HCT116 (cell line): ENCODE measurements at regions not wholly inside any gene's neighbourhood (a gene's known extent, or its start where the extent isn't known, plus 50 kb on each side); places are given as distances from the start of the nearest gene placed in this dataset.

Experiments used
- ATAC-seq: fragments of 200-7000 bp; cut with Tn5 transposase; 2 replicates; pipeline ENCODE4 v1.9.1; 2020; ENCODE audit warnings: mild to moderate bottlenecking, moderate library complexity
- BruUV-seq: library from RNA; stranded (reverse); fragments of 400-500 nt; replicated peaks from 2 replicates; lab custom pipeline; 2021; lab: Mats Ljungman, UMichigan
- CTCF ChIA-PET: fragments of 300-600 bp; sonication (Branson Sonifier 250); formaldehyde crosslinking; loops from one replicate; lab custom pipeline; 2021; ENCODE audit warnings: antibody characterized with exemption; lab: Charles Lee
- POLR2A ChIA-PET: fragments of 300-600, 350-600 bp; sonication (Branson Sonifier 250); formaldehyde crosslinking; loops from one replicate; lab custom pipeline; 2021; ENCODE audit warnings: antibody characterized with exemption; lab: Charles Lee
- RAD21 ChIA-PET, 2 experiments: fragments of 300-600 bp; sonication (Branson Sonifier 250); formaldehyde crosslinking; loops; one replicate each; lab custom pipeline; 2023; ENCODE audit warnings: low total read pairs in 2 of 2; ENCODE audit not compliant: uncharacterized antibody in 2 of 2, unreplicated experiment in 2 of 2, low non-redundant PET in 1 of 2; lab: Charles Lee
- DNase-seq: peaks from one replicate; pipeline ENCODE4 v3.0.0-alpha.2; 2010; ENCODE audit warnings: low read depth, low spot score
- H2AFZ ChIP-seq: fragments of 200-600 bp; shearing (Covaris generic), sonication (generic); 2 replicates; pipeline ENCODE4 v1.6.1; 2017; ENCODE audit warnings: low read depth, mixed run types, mixed read lengths, antibody characterized with exemption, low read length; ENCODE audit not compliant: poor library complexity, severe bottlenecking
- H3K27ac ChIP-seq: 2 replicates; pipeline ENCODE4 v1.5.1; 2012; ENCODE audit warnings: low read depth, low read length
- H3K27me3 ChIP-seq: fragments of 200-600 bp; sonication (generic); 2 replicates; pipeline ENCODE4 v1.6.1; 2016; ENCODE audit warnings: mixed run types, low read length, mixed read lengths; ENCODE audit not compliant: insufficient read depth
- H3K36me3 ChIP-seq, 2 experiments: fragments of 200-500 bp in 1 of 2; fragments of 200-600 bp in 1 of 2; sonication (Bioruptor generic) in 1 of 2; sonication (generic) in 1 of 2; 2 replicates each; pipeline versions ENCODE4 v1.5.1 to v1.6.1; 2014 to 2016; ENCODE audit warnings: low read length in 2 of 2, inconsistent platforms in 1 of 2, mixed read lengths in 1 of 2, mixed run types in 1 of 2; ENCODE audit not compliant: insufficient read depth in 2 of 2, control insufficient read depth in 1 of 2
- H3K4me1 ChIP-seq, 2 experiments: fragments of 200-600 bp in 1 of 2; sonication (generic) in 1 of 2; 2 replicates each; pipeline versions ENCODE4 v1.5.1 to v1.6.1; 2012 to 2017; ENCODE audit warnings: low read length in 2 of 2, inconsistent platforms in 1 of 2, mild to moderate bottlenecking in 1 of 2, mixed read lengths in 1 of 2, mixed run types in 1 of 2, moderate library complexity in 1 of 2; ENCODE audit not compliant: insufficient read depth in 2 of 2, control insufficient read depth in 1 of 2
- H3K4me2 ChIP-seq: fragments of 200-600 bp; sonication (generic); 2 replicates; pipeline ENCODE4 v1.6.1; 2017; ENCODE audit warnings: mixed run types, low read length, mixed read lengths
- H3K4me3 ChIP-seq, 2 experiments: fragments of 200-600 bp in 1 of 2; sonication (generic) in 1 of 2; replicated peaks in 1 of 2; 2 replicates each; pipeline ENCODE4 v1.5.1; 2011 to 2016; ENCODE audit warnings: low read length in 2 of 2, control low read depth in 1 of 2, low read depth in 1 of 2, mild to moderate bottlenecking in 1 of 2, mixed read lengths in 1 of 2, mixed run types in 1 of 2
- H3K79me2 ChIP-seq: fragments of 200-600 bp; sonication (generic); 2 replicates; pipeline ENCODE4 v1.6.1; 2017; ENCODE audit warnings: mild to moderate bottlenecking, mixed run types, low read length, moderate library complexity, mixed read lengths; ENCODE audit not compliant: insufficient read depth
- H3K9ac ChIP-seq: fragments of 200-600 bp; sonication (generic); 2 replicates; pipeline ENCODE4 v1.6.1; 2016; ENCODE audit warnings: low read length, mixed read lengths
- H3K9me2 ChIP-seq: fragments of 200-600 bp; sonication (generic), shearing (Covaris generic); 2 replicates; pipeline ENCODE4 v1.6.1; 2017; ENCODE audit warnings: mixed run types, mild to moderate bottlenecking, moderate library complexity; ENCODE audit not compliant: insufficient read depth
- H3K9me3 ChIP-seq, 2 experiments: fragments of 200-500 bp in 1 of 2; fragments of 200-600 bp in 1 of 2; sonication (Bioruptor generic) in 1 of 2; sonication (generic) in 1 of 2; 2 replicates each; pipeline ENCODE4 v1.6.1; 2014 to 2017; ENCODE audit warnings: low read length in 2 of 2, mixed read lengths in 2 of 2, inconsistent platforms in 1 of 2, low read depth in 1 of 2, mild to moderate bottlenecking in 1 of 2, mixed run types in 1 of 2, moderate library complexity in 1 of 2; ENCODE audit not compliant: control insufficient read depth in 1 of 2, insufficient read depth in 1 of 2
- H4K20me1 ChIP-seq: fragments of 200-600 bp; sonication (generic), shearing (Covaris generic); 2 replicates; pipeline ENCODE4 v1.6.1; 2017; ENCODE audit warnings: mixed run types, mild to moderate bottlenecking, moderate library complexity; ENCODE audit not compliant: insufficient read depth
- CBX3 ChIP-seq: IDR thresholded peaks from 2 replicates; pipeline ENCODE4 v1.6.1; 2012; ENCODE audit warnings: low read depth
- CEBPB ChIP-seq: IDR thresholded peaks from 2 replicates; pipeline ENCODE4 v1.6.1; 2012; ENCODE audit warnings: low read depth
- EGR1 ChIP-seq: IDR thresholded peaks from 2 replicates; pipeline ENCODE4 v1.6.1; 2012; ENCODE audit warnings: low read depth
- EZH2 ChIP-seq: fragments of 200-600 bp; sonication (generic); IDR thresholded peaks from 2 replicates; pipeline ENCODE4 v1.6.1; 2017; ENCODE audit warnings: antibody characterized with exemption, mixed run types
- EZH2phosphoT487 ChIP-seq: fragments of 200-600 bp; IDR thresholded peaks from 2 replicates; pipeline ENCODE4 v1.6.1; 2018; ENCODE audit warnings: antibody characterized with exemption, borderline replicate concordance
- FOSL1 ChIP-seq: IDR thresholded peaks from 2 replicates; pipeline ENCODE4 v1.6.1; 2012; ENCODE audit warnings: low read depth
- JUND ChIP-seq: IDR thresholded peaks from 2 replicates; pipeline ENCODE4 v1.6.1; 2012
- POLR2A ChIP-seq: IDR thresholded peaks from 2 replicates; pipeline ENCODE4 v1.7.0; 2011; ENCODE audit warnings: borderline replicate concordance; ENCODE audit not compliant: insufficient read depth, insufficient read length; ENCODE audit errors: extremely low read depth
- POLR2AphosphoS5 ChIP-seq: IDR thresholded peaks from 2 replicates; pipeline ENCODE4 v1.6.1; 2011; ENCODE audit warnings: mild to moderate bottlenecking, low read depth, low read length, moderate library complexity
- SIN3A ChIP-seq: IDR thresholded peaks from 2 replicates; pipeline ENCODE4 v1.6.1; 2012; ENCODE audit warnings: low read depth
- SP1 ChIP-seq: IDR thresholded peaks from 2 replicates; pipeline ENCODE4 v1.6.1; 2012; ENCODE audit warnings: low read depth
- TCF7L2 ChIP-seq: IDR thresholded peaks from 2 replicates; pipeline ENCODE4 v1.7.0; 2011; ENCODE audit warnings: borderline replicate concordance, inconsistent platforms; ENCODE audit not compliant: insufficient read depth, insufficient read length; ENCODE audit errors: extremely low read depth
- YY1 ChIP-seq: IDR thresholded peaks from 2 replicates; pipeline ENCODE4 v1.6.1; 2011; ENCODE audit warnings: low read length, low read depth, moderate library complexity, mild to moderate bottlenecking; ENCODE audit not compliant: insufficient replicate concordance; ENCODE audit errors: extremely low read depth
- ZFX ChIP-seq: fragments of 450-650 bp; IDR thresholded peaks from 2 replicates; pipeline ENCODE4 v1.6.1; 2017
- ZNF274 ChIP-seq: fragments of 200-500 bp; sonication (Bioruptor generic); IDR thresholded peaks from 2 replicates; pipeline ENCODE4 v1.6.1; 2014; ENCODE audit warnings: mild to moderate bottlenecking, low read depth, low read length, inconsistent platforms
- intact Hi-C: fragments of 100-400 bp; cut with micrococcal nuclease; formaldehyde crosslinking; loops from 2 replicates; pipeline ENCODE4 v1.10.0; 2022
- TF ChIP-seq, protein P1 (sequence below): IDR thresholded peaks from 2 replicates; pipeline ENCODE4 v1.6.1; 2011; ENCODE audit warnings: mild to moderate bottlenecking, low read length, moderate library complexity; ENCODE audit not compliant: insufficient replicate concordance; ENCODE audit errors: extremely low read depth
- TF ChIP-seq, protein P2 (sequence below), 3 experiments: fragments of 200-600 bp in 1 of 3; sonication (generic) in 1 of 3; IDR thresholded peaks in 2 of 3; conservative IDR thresholded peaks in 1 of 3; 2 replicates each; pipeline ENCODE4 v1.5.1; 2012 to 2017; ENCODE audit warnings: low read depth in 2 of 3, low read length in 2 of 3, antibody characterized with exemption in 1 of 3, borderline replicate concordance in 1 of 3, control low read depth in 1 of 3, mild to moderate bottlenecking in 1 of 3, mixed read lengths in 1 of 3, mixed run types in 1 of 3, moderate library complexity in 1 of 3; ENCODE audit not compliant: insufficient read depth in 1 of 3
- TF ChIP-seq, protein P3 (sequence below): IDR thresholded peaks from 2 replicates; pipeline ENCODE4 v1.6.1; 2012
- TF ChIP-seq, protein P4 (sequence below): IDR thresholded peaks from 2 replicates; pipeline ENCODE4 v1.6.1; 2012
- TF ChIP-seq, protein P5 (sequence below): IDR thresholded peaks from 2 replicates; pipeline ENCODE4 v1.6.1; 2012; ENCODE audit warnings: low read depth

DNA sequence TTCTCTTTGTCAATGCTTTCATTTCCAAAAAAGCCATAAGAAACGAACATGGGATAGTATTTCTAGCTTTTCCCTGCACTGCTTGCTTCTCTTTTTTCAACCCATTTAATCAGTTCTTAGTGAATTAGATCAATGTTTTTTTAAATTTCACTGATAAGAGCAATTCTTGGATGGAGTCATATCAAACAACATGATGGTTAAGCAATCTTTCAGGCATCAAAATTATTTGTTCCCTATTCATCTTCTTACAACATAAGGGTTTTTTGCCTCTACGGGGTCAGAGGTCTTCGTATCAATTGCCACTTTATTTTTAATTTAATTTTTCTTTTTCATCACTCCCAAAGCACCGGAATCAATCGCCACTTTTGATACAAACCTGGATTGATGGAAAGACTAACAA, 103.8 kb upstream of the RESF1 start:
- Histone ChIP-seq H2AFZ (no peak overlapping the region), H3K27ac (no peak overlapping the region), H3K4me1 (no peaks in the 10 kb centered on the region), H3K79me2 (no peaks in the 10 kb centered on the region), H3K36me3 (no peaks in the 10 kb centered on the region), H3K9me2 (no peaks in the 10 kb centered on the region), H3K4me3 (no peak overlapping the region), H3K9me3 (0 out of 4 replicates have a peak, but pooled peaks cover 0 to under 1% of the 10 kb centered on the region in 2 experiments), H4K20me1 (no peaks in the 10 kb centered on the region), H3K4me2 (no peak overlapping the region), H3K9ac (no peak overlapping the region), H3K27me3 (no peaks in the 10 kb centered on the region)
- TF ChIP-seq SP1 (no peak), JUND (no peak), POLR2AphosphoS5 (no peak), EGR1 (no peak), POLR2A (no peak), TCF7L2 (no peak), CBX3 (no peak), ZNF274 (no peak), YY1 (no peak), FOSL1 (no peak), ZFX (no peak), CEBPB (no peak), SIN3A (no peak), EZH2 (no peak), EZH2phosphoT487 (no peak)
- TF ChIP-seq, protein P1, sequence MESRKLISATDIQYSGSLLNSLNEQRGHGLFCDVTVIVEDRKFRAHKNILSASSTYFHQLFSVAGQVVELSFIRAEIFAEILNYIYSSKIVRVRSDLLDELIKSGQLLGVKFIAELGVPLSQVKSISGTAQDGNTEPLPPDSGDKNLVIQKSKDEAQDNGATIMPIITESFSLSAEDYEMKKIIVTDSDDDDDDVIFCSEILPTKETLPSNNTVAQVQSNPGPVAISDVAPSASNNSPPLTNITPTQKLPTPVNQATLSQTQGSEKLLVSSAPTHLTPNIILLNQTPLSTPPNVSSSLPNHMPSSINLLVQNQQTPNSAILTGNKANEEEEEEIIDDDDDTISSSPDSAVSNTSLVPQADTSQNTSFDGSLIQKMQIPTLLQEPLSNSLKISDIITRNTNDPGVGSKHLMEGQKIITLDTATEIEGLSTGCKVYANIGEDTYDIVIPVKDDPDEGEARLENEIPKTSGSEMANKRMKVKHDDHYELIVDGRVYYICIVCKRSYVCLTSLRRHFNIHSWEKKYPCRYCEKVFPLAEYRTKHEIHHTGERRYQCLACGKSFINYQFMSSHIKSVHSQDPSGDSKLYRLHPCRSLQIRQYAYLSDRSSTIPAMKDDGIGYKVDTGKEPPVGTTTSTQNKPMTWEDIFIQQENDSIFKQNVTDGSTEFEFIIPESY, result no peak
- TF ChIP-seq, protein P2, sequence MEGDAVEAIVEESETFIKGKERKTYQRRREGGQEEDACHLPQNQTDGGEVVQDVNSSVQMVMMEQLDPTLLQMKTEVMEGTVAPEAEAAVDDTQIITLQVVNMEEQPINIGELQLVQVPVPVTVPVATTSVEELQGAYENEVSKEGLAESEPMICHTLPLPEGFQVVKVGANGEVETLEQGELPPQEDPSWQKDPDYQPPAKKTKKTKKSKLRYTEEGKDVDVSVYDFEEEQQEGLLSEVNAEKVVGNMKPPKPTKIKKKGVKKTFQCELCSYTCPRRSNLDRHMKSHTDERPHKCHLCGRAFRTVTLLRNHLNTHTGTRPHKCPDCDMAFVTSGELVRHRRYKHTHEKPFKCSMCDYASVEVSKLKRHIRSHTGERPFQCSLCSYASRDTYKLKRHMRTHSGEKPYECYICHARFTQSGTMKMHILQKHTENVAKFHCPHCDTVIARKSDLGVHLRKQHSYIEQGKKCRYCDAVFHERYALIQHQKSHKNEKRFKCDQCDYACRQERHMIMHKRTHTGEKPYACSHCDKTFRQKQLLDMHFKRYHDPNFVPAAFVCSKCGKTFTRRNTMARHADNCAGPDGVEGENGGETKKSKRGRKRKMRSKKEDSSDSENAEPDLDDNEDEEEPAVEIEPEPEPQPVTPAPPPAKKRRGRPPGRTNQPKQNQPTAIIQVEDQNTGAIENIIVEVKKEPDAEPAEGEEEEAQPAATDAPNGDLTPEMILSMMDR (IDR thresholded peaks at IDR 0.05 in 2 of 3, conservative IDR thresholded peaks at IDR 0.05 in 1 of 3; ENCODE audit: borderline replicate concordance in 1 of 3, insufficient read depth in 1 of 3, low read depth in 2 of 3, low read length in 2 of 3), result no peak
- TF ChIP-seq, protein P3, sequence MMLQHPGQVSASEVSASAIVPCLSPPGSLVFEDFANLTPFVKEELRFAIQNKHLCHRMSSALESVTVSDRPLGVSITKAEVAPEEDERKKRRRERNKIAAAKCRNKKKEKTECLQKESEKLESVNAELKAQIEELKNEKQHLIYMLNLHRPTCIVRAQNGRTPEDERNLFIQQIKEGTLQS, result no peak
- TF ChIP-seq, protein P4, sequence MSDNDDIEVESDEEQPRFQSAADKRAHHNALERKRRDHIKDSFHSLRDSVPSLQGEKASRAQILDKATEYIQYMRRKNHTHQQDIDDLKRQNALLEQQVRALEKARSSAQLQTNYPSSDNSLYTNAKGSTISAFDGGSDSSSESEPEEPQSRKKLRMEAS, result no peak
- TF ChIP-seq, protein P5, sequence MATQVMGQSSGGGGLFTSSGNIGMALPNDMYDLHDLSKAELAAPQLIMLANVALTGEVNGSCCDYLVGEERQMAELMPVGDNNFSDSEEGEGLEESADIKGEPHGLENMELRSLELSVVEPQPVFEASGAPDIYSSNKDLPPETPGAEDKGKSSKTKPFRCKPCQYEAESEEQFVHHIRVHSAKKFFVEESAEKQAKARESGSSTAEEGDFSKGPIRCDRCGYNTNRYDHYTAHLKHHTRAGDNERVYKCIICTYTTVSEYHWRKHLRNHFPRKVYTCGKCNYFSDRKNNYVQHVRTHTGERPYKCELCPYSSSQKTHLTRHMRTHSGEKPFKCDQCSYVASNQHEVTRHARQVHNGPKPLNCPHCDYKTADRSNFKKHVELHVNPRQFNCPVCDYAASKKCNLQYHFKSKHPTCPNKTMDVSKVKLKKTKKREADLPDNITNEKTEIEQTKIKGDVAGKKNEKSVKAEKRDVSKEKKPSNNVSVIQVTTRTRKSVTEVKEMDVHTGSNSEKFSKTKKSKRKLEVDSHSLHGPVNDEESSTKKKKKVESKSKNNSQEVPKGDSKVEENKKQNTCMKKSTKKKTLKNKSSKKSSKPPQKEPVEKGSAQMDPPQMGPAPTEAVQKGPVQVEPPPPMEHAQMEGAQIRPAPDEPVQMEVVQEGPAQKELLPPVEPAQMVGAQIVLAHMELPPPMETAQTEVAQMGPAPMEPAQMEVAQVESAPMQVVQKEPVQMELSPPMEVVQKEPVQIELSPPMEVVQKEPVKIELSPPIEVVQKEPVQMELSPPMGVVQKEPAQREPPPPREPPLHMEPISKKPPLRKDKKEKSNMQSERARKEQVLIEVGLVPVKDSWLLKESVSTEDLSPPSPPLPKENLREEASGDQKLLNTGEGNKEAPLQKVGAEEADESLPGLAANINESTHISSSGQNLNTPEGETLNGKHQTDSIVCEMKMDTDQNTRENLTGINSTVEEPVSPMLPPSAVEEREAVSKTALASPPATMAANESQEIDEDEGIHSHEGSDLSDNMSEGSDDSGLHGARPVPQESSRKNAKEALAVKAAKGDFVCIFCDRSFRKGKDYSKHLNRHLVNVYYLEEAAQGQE, result no peak
- RAD21 ChIA-PET, result no interaction called here
- no peak for ATAC-seq
- POLR2A ChIA-PET, result no interaction called here
- intact Hi-C loops, result no loop called here
- no peak for DNase-seq
- BruUV-seq, result no TSS peak
- CTCF ChIA-PET, result no interaction called here
